Loucy (cell line): ENCODE measurements at regions not wholly inside any gene's neighbourhood (a gene's known extent, or its start where the extent isn't known, plus 50 kb on each side); places are given as distances from the start of the nearest gene placed in this dataset.

Source experiments
- CTCF ChIP-seq: fragments of 200-600 bp; sonication (generic); conservative IDR thresholded peaks from 2 replicates; pipeline ENCODE4 v1.5.1; 2014; ENCODE audit warnings: mild to moderate bottlenecking, antibody characterized with exemption, low read length
- EZH2phosphoT487 ChIP-seq: fragments of 200-600 bp; IDR thresholded peaks from 2 replicates; pipeline ENCODE4 v1.6.1; 2018; ENCODE audit warnings: antibody characterized with exemption, mild to moderate bottlenecking, moderate library complexity, borderline replicate concordance

GRCh38 chr2:53407363-53408080 lies 360.1 kb upstream of the CHAC2 start:
- TF ChIP-seq CTCF (no peak), EZH2phosphoT487 (no peak)
